Spleen (tissue), 7 donors: ENCODE measurements at regions not wholly inside any gene's neighbourhood (a gene's known extent, or its start where the extent isn't known, plus 50 kb on each side); places are given as distances from the start of the nearest gene placed in this dataset.

ENCODE experiments used
- CTCF ChIP-seq, 11 experiments: fragments of 200-600 bp in 7 of 11; fragments of 450-650 bp in 4 of 11; sonication (generic) in 4 of 11; IDR thresholded peaks in 8 of 11; conservative IDR thresholded peaks in 3 of 11; 1 replicate in 7 of 11; 2 replicates in 4 of 11; pipeline versions ENCODE4 v1.4.0 to v1.8.0; 2016 to 2021; ENCODE audit warnings: antibody characterized with exemption in 11 of 11, inconsistent platforms in 4 of 11, mild to moderate bottlenecking in 1 of 11
- POLR2AphosphoS5 ChIP-seq, 3 donors: sonication (generic); formaldehyde crosslinking; IDR thresholded peaks; one replicate each; pipeline ENCODE4 v1.5.1; 2017; ENCODE audit warnings: antibody characterized with exemption in 3 of 3
- donor health status: DM: no; HTN: no; CAD: no; lungs with moderate emphysema.
- donor health status: DM: no; HTN: no; CAD: no.
- donor health status: DM: no; HTN: no; CAD: no.

- TF ChIP-seq CTCF (IDR thresholded peaks at IDR 0.05 in 8 of 11, conservative IDR thresholded peaks at IDR 0.05 in 3 of 11) (no peak), POLR2AphosphoS5 (IDR thresholded peaks at IDR 0.05) (no peak)
Observed at GRCh38 chr2:12556762-12557161, 160.0 kb upstream of the TRIB2 start.
